ENCODE measurements at regions not wholly inside any gene's neighbourhood (a gene's known extent, or its start where the extent isn't known, plus 50 kb on each side); places are given as distances from the start of the nearest gene placed in this dataset.

DNA sequence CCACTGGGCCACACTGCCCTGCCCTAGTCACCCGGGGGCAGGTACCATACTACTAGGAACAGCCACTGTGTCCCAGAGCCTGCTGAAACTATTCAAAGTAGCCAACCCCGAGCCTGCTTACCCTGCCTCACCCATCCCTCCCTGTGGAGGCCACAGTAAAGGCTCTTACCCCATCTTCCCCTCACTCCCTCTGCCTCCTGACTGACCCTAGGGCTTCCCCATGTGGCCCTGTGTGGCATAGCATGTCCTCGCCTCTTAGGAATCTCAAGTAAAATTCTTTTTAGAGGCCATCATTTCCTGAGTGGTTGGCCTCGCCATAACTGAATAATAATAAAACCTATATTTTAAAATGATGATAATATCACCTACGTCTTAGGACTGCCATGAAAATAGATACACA is 112.2 kb upstream of the SLC6A11 start:
- peak in 1 of 2 experiments; percentile 62; a peak in 3 of 6 replicates for ATAC-seq
- Histone ChIP-seq H3K4me3 (no peak overlapping the region), H3K27ac (no peak overlapping the region), H3K4me1 (0 out of 3 replicates have a peak, but pooled peaks cover 3% of the 10 kb centered on the region), H3K9me3 (no peaks in the 10 kb centered on the region; the same call in 2 of the 3 replicates), H3K4me2 (no peak overlapping the region)
- peak in 1 of 2 experiments; percentile 52 for DNase-seq (ENCODE audit: low read depth in 1 of 2, low spot score in 1 of 2)
- ChIA-PET POLR2A (no interaction called here), CTCF (interaction anchor here (1.0 to 1.2 kb wide), 3 partner anchors 8 to 360 kb away, joined by 3 to 5 read pairs (median 4); no protein-coding TSS in a partner anchor)
- FAIRE-seq: no peak
- TF ChIP-seq NPAS2 (CRISPR knock-in tag; IDR thresholded peaks at IDR 0.05; ENCODE audit: borderline replicate concordance) (no peak), RAD21 (conservative IDR thresholded peaks at IDR 0.05 in 1 of 2, IDR thresholded peaks at IDR 0.05 in 1 of 2) (peak; percentile 10 to 40; a peak in 2 of 5 replicates), SREBF2 (IDR thresholded peaks at IDR 0.05) (no peak), TP53 (CRISPR knock-in tag; IDR thresholded peaks at IDR 0.05) (no peak), MAZ (IDR thresholded peaks at IDR 0.05; ENCODE audit: borderline replicate concordance, low read depth, low read length) (no peak), HOXB5 (CRISPR knock-in tag; IDR thresholded peaks at IDR 0.05) (no peak)
- TF ChIP-seq, protein P1, sequence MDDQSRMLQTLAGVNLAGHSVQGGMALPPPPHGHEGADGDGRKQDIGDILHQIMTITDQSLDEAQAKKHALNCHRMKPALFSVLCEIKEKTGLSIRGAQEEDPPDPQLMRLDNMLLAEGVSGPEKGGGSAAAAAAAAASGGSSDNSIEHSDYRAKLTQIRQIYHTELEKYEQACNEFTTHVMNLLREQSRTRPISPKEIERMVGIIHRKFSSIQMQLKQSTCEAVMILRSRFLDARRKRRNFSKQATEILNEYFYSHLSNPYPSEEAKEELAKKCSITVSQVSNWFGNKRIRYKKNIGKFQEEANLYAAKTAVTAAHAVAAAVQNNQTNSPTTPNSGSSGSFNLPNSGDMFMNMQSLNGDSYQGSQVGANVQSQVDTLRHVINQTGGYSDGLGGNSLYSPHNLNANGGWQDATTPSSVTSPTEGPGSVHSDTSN (IDR thresholded peaks at IDR 0.05): no peak
- WGBS (ENCODE audit: missing lambda C conversion rate): 18% methylated on average over 5 of the region's 5 CpGs

DNA sequence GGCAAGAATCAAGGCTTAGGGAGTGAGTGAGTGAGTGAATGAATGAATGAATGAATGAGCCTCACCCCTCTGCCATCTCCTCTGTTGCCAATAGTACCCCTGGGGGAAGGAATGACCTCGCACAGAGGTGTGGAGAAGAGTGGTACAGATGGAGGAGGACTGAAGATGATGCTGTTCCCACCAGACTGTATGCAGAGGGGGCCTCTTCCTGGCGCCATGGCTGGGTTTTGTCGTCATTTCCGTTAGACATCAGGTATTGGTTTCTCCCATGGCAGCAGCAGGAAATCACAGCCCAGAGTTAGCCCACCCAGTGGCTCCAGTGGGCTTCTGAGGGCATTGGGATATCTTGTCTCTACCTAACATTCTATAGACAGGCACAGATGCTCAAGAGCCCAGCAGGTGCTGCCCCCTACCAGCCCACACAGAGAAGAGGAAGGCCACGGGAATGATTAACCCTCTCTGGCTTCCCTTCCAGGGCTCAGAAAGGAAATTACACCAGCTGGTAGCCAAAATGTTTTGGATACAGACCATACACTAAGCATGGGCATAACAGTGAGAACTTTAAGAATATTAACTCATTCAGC is 109.8 kb upstream of the SLC6A11 start:
- 0 out of 6 replicates have a peak, but pooled peaks of 1 of the 2 experiments have one; percentile 21 for ATAC-seq

DNA sequence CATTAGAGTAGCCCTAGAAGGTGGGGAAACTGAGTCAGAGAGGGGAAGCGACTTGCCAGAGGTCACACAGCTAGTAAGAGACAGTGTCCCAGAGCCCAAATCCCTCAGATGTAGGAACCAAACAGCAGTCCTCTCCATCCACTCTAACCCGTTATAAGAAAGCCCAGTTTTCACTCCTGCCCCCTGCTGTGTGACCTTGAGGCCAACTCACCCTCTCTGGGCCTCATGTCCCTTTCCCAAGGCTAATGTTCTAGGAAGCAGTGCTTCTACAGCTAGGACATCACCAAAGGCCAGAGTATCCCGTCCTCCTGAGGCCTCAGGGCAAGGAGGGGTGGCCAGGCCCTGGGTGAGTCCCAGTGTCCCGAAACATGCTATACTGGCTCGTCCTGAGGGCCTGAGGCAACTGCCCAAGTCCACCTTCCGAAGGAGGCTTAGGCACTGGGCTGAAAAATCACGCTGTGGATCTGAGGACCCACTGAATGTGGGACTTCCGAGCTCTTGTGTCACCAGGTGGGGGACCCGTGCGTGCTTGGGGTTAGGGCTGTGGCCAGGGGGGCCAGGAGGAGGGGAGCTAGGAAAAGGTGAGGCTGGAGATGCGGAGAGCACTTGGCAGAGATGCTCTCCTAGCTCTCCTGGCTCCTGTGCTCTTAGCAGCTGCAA is 109.2 kb upstream of the SLC6A11 start:
- H3K9me3 ChIP-seq: no peaks in the 10 kb centered on the region
- TF ChIP-seq RAD21 (conservative IDR thresholded peaks at IDR 0.05 in 1 of 2, IDR thresholded peaks at IDR 0.05 in 1 of 2) (no peak), RARB (CRISPR knock-in tag; IDR thresholded peaks at IDR 0.05) (no peak), FOSB (CRISPR knock-in tag; IDR thresholded peaks at IDR 0.05) (no peak), ZFP36 (IDR thresholded peaks at IDR 0.05; ENCODE audit: borderline replicate concordance, partially characterized antibody) (no peak)
- TF ChIP-seq, protein P2, sequence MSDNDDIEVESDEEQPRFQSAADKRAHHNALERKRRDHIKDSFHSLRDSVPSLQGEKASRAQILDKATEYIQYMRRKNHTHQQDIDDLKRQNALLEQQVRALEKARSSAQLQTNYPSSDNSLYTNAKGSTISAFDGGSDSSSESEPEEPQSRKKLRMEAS (IDR thresholded peaks at IDR 0.05): no peak
- 0 out of 3 replicates have a peak, but pooled peaks cover 3% of the 10 kb centered on the region for H3K4me1 ChIP-seq
- H3K4me3 ChIP-seq: peak overlapping the region; percentile 38; the same call in 2 of the 3 replicates
- ChIA-PET CTCF (interaction anchor here (1.0 to 2.0 kb wide), 4 partner anchors 10 to 367 kb away, joined by 3 to 9 read pairs (median 6); no protein-coding TSS in a partner anchor), POLR2A (no interaction called here)
- no peak for FAIRE-seq
- H3K27ac ChIP-seq: no peak overlapping the region
- H3K4me2 ChIP-seq: peak overlapping the region; percentile 93
- DNase-seq (ENCODE audit: low read depth in 1 of 2, low spot score in 1 of 2): no peak
- WGBS (ENCODE audit: missing lambda C conversion rate): 39% methylated on average over 7 of the region's 11 CpGs
- ATAC-seq: no peak

More for the DNA sequence above, 109.8 kb upstream of the SLC6A11 start:
- H3K4me1 ChIP-seq: 0 out of 3 replicates have a peak, but pooled peaks cover 3% of the 10 kb centered on the region
- ChIA-PET CTCF (interaction anchor here (1.0 to 2.0 kb wide), 4 partner anchors 10 to 367 kb away, joined by 3 to 9 read pairs (median 6); no protein-coding TSS in a partner anchor), POLR2A (no interaction called here)
- no peak overlapping the region for H3K27ac ChIP-seq
- peak in 1 of 2 experiments; percentile 17; a peak in 1 of 5 replicates for TF ChIP-seq RAD21 (conservative IDR thresholded peaks at IDR 0.05 in 1 of 2, IDR thresholded peaks at IDR 0.05 in 1 of 2)
- TF ChIP-seq, protein P3, sequence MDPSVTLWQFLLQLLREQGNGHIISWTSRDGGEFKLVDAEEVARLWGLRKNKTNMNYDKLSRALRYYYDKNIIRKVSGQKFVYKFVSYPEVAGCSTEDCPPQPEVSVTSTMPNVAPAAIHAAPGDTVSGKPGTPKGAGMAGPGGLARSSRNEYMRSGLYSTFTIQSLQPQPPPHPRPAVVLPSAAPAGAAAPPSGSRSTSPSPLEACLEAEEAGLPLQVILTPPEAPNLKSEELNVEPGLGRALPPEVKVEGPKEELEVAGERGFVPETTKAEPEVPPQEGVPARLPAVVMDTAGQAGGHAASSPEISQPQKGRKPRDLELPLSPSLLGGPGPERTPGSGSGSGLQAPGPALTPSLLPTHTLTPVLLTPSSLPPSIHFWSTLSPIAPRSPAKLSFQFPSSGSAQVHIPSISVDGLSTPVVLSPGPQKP (IDR thresholded peaks at IDR 0.05; ENCODE audit: low read depth, low read length): no peak
- no peak for TF ChIP-seq POLR2AphosphoS2 (conservative IDR thresholded peaks at IDR 0.05; ENCODE audit: low read length)
- WGBS (ENCODE audit: missing lambda C conversion rate): 34% methylated on average over 5 of the region's 5 CpGs
- H3K9me3 ChIP-seq: no peaks in the 10 kb centered on the region
- no peak overlapping the region for H3K4me3 ChIP-seq
- FAIRE-seq: no peak
- H3K4me2 ChIP-seq: no peak overlapping the region
- no peak for DNase-seq (ENCODE audit: low read depth in 1 of 2, low spot score in 1 of 2)
